ENCODE measurements at regions not wholly inside any gene's neighbourhood (a gene's known extent, or its start where the extent isn't known, plus 50 kb on each side); places are given as distances from the start of the nearest gene placed in this dataset.

GRCh38 chr1:83808536-83808935 is 190.4 kb downstream of the TTLL7 start:
- TF ChIP-seq CTCF (IDR thresholded peaks at IDR 0.05) = no peak
- TF ChIP-seq POLR2A (IDR thresholded peaks at IDR 0.05) = no peak
- no peak for TF ChIP-seq EP300 (IDR thresholded peaks at IDR 0.05)
